SK-N-SH (cell line): ENCODE measurements at regions not wholly inside any gene's neighbourhood (a gene's known extent, or its start where the extent isn't known, plus 50 kb on each side); places are given as distances from the start of the nearest gene placed in this dataset.

Experiments
- CTCF ChIA-PET: fragments of 300-600, 350-600 bp; formaldehyde crosslinking; extraction: SDS; loops from one replicate; lab custom pipeline; 2021; lab: Yijun Ruan, JAX
- POLR2A ChIA-PET: fragments of 350-600 bp; sonication (Branson Sonifier 250); formaldehyde crosslinking; extraction: SDS; loops from one replicate; lab custom pipeline; 2020; ENCODE audit warnings: antibody characterized with exemption, inconsistent platforms; lab: Yijun Ruan, JAX
- DNase-seq: peaks from one replicate; pipeline ENCODE4 v3.0.0; 2012
- H2AFZ ChIP-seq: fragments of 200-600 bp; sonication (generic); 2 replicates; pipeline ENCODE4 v1.8.1; 2016; ENCODE audit warnings: antibody characterized with exemption, mild to moderate bottlenecking, low read depth
- H3F3A ChIP-seq: fragments of 200-600 bp; sonication (generic); replicated peaks from 2 replicates; pipeline ENCODE3; 2016; ENCODE audit warnings: antibody characterized with exemption, mild to moderate bottlenecking; ENCODE audit not compliant: insufficient read depth
- H3K27ac ChIP-seq, 2 experiments: fragments of 200-500 bp in 1 of 2; fragments of 200-600 bp in 1 of 2; sonication (Bioruptor generic) in 1 of 2; sonication (generic), shearing (Covaris generic) in 1 of 2; 2 replicates each; pipeline versions ENCODE4 v1.5.1 to v1.6.1; 2014 to 2016; ENCODE audit warnings: low read depth in 2 of 2, inconsistent platforms in 1 of 2, low read length in 1 of 2, mild to moderate bottlenecking in 1 of 2, mixed read lengths in 1 of 2
- H3K27me3 ChIP-seq: fragments of 200-600 bp; sonication (generic), shearing (Covaris generic); 2 replicates; pipeline ENCODE4 v1.6.1; 2016; ENCODE audit warnings: mixed run types; ENCODE audit not compliant: insufficient read depth
- H3K36me3 ChIP-seq, 2 experiments: fragments of 200-500 bp in 1 of 2; fragments of 200-600 bp in 1 of 2; sonication (Bioruptor generic) in 1 of 2; sonication (generic) in 1 of 2; replicated peaks in 1 of 2; 2 replicates each; pipeline versions ENCODE3 to v1.5.1; 2014 to 2016; ENCODE audit warnings: low read length in 1 of 2, mild to moderate bottlenecking in 1 of 2; ENCODE audit not compliant: insufficient read depth in 2 of 2, control insufficient read depth in 1 of 2
- H3K4me1 ChIP-seq, 2 experiments: fragments of 200-500 bp in 1 of 2; fragments of 200-600 bp in 1 of 2; sonication (Bioruptor generic) in 1 of 2; sonication (generic), shearing (Covaris generic) in 1 of 2; 2 replicates each; pipeline versions ENCODE4 v1.5.1 to v1.6.1; 2014 to 2016; ENCODE audit warnings: low read depth in 1 of 2, low read length in 1 of 2, mixed run types in 1 of 2; ENCODE audit not compliant: insufficient read depth in 2 of 2, control insufficient read depth in 1 of 2
- H3K4me2 ChIP-seq: fragments of 200-600 bp; sonication (generic), shearing (Covaris generic); 2 replicates; pipeline ENCODE4 v1.6.1; 2017; ENCODE audit warnings: mixed run types
- H3K4me3 ChIP-seq, 2 experiments: fragments of 200-500 bp in 1 of 2; fragments of 200-600 bp in 1 of 2; sonication (Bioruptor generic) in 1 of 2; sonication (generic), shearing (Covaris generic) in 1 of 2; 2 replicates each; pipeline versions ENCODE4 v1.5.1 to v1.8.1; 2014 to 2016; ENCODE audit warnings: low read depth in 2 of 2, inconsistent platforms in 1 of 2, low read length in 1 of 2, mild to moderate bottlenecking in 1 of 2, mixed read lengths in 1 of 2, moderate library complexity in 1 of 2
- H3K79me2 ChIP-seq: fragments of 200-600 bp; sonication (generic); 2 replicates; pipeline ENCODE4 v1.8.1; 2017; ENCODE audit warnings: mild to moderate bottlenecking; ENCODE audit not compliant: insufficient read depth
- H3K9ac ChIP-seq: fragments of 200-600 bp; sonication (generic); 2 replicates; pipeline ENCODE4 v1.6.1; 2017; ENCODE audit warnings: mixed run types
- H3K9me2 ChIP-seq: fragments of 200-600 bp; sonication (generic); 2 replicates; pipeline ENCODE4 v1.6.1; 2017; ENCODE audit warnings: mixed run types
- H3K9me3 ChIP-seq: fragments of 200-600 bp; sonication (generic); 2 replicates; pipeline ENCODE4 v1.6.1; 2017; ENCODE audit warnings: mixed run types, mild to moderate bottlenecking, moderate library complexity
- H4K20me1 ChIP-seq: fragments of 200-600 bp; sonication (generic); 2 replicates; pipeline ENCODE4 v1.6.1; 2017; ENCODE audit warnings: mild to moderate bottlenecking, mixed run types; ENCODE audit not compliant: insufficient read depth
- CHD2 ChIP-seq: fragments of 150-350 bp; IDR thresholded peaks from 2 replicates; pipeline ENCODE4 v1.6.1; 2018; ENCODE audit warnings: low read length; ENCODE audit not compliant: partially characterized antibody
- EP300 ChIP-seq, 2 experiments: IDR thresholded peaks; 2 replicates each; pipeline versions ENCODE4 v1.4.0 to v1.6.1; 2012; ENCODE audit warnings: borderline replicate concordance in 1 of 2, low read depth in 1 of 2, low read length in 1 of 2
- FOXJ3 ChIP-seq: sonication (generic); formaldehyde crosslinking; IDR thresholded peaks from 2 replicates; pipeline ENCODE4 v1.5.1; 2020; ENCODE audit warnings: mild to moderate bottlenecking, missing genetic modification reagents
- FOXM1 ChIP-seq: IDR thresholded peaks from 2 replicates; pipeline ENCODE4 v1.4.0; 2012; ENCODE audit warnings: low read depth, mild to moderate bottlenecking
- GABPA ChIP-seq: IDR thresholded peaks from 2 replicates; pipeline ENCODE4 v1.4.0; 2012; ENCODE audit warnings: low read depth, mild to moderate bottlenecking
- IRF3 ChIP-seq: fragments of 150-350 bp; IDR thresholded peaks from 2 replicates; pipeline ENCODE4 v1.6.1; 2016; ENCODE audit warnings: mild to moderate bottlenecking, low read depth, low read length
- JUND ChIP-seq: IDR thresholded peaks from 2 replicates; pipeline ENCODE4 v1.4.0; 2012
- MAX ChIP-seq: IDR thresholded peaks from 2 replicates; pipeline ENCODE4 v1.4.0; 2012; ENCODE audit warnings: low read depth
- MEF2A ChIP-seq: IDR thresholded peaks from 2 replicates; pipeline ENCODE4 v1.4.0; 2012; ENCODE audit warnings: low read depth, borderline replicate concordance
- NFIC ChIP-seq: IDR thresholded peaks from 2 replicates; pipeline ENCODE4 v1.4.0; 2012; ENCODE audit warnings: borderline replicate concordance
- NRF1 ChIP-seq: IDR thresholded peaks from 2 replicates; pipeline ENCODE4 v1.6.1; 2012; ENCODE audit warnings: low read depth, mild to moderate bottlenecking, low read length
- RAD21 ChIP-seq: IDR thresholded peaks from 2 replicates; pipeline ENCODE4 v1.6.1; 2012; ENCODE audit warnings: mild to moderate bottlenecking, low read length
- RCOR1 ChIP-seq: fragments of 150-350 bp; IDR thresholded peaks from 2 replicates; pipeline ENCODE4 v1.6.1; 2017; ENCODE audit warnings: antibody characterized with exemption, low read length
- RXRA ChIP-seq: IDR thresholded peaks from 2 replicates; pipeline ENCODE4 v1.4.0; 2012; ENCODE audit warnings: low read depth, mild to moderate bottlenecking, borderline replicate concordance
- SIN3A ChIP-seq: IDR thresholded peaks from 2 replicates; pipeline ENCODE4 v1.6.1; 2012; ENCODE audit warnings: low read depth, mild to moderate bottlenecking, low read length, moderate library complexity, borderline replicate concordance
- SMC3 ChIP-seq: IDR thresholded peaks from 2 replicates; pipeline ENCODE4 v1.6.1; 2012; ENCODE audit warnings: low read depth, low read length, improper control_type of control experiment
- TAF1 ChIP-seq: IDR thresholded peaks from 2 replicates; pipeline ENCODE4 v1.6.1; 2012; ENCODE audit warnings: low read depth, mild to moderate bottlenecking, low read length, moderate library complexity, borderline replicate concordance
- TCF12 ChIP-seq: IDR thresholded peaks from 2 replicates; pipeline ENCODE4 v1.4.0; 2012
- TEAD4 ChIP-seq: IDR thresholded peaks from 2 replicates; pipeline ENCODE4 v1.4.0; 2012; ENCODE audit warnings: mild to moderate bottlenecking, borderline replicate concordance; ENCODE audit not compliant: insufficient read depth
- WGBS: methylation state at CpG from one replicate; pipeline ENCODE4 v1.1.6; 2017; ENCODE audit warnings: low lambda C conversion rate; 5-methylcytosine and 5-hydroxymethylcytosine counted together
- TF ChIP-seq, protein P1 (sequence below): fragments of 150-350 bp; IDR thresholded peaks from 2 replicates; pipeline ENCODE4 v1.6.1; 2017; ENCODE audit warnings: antibody characterized with exemption, low read length, low read depth, borderline replicate concordance

DNA sequence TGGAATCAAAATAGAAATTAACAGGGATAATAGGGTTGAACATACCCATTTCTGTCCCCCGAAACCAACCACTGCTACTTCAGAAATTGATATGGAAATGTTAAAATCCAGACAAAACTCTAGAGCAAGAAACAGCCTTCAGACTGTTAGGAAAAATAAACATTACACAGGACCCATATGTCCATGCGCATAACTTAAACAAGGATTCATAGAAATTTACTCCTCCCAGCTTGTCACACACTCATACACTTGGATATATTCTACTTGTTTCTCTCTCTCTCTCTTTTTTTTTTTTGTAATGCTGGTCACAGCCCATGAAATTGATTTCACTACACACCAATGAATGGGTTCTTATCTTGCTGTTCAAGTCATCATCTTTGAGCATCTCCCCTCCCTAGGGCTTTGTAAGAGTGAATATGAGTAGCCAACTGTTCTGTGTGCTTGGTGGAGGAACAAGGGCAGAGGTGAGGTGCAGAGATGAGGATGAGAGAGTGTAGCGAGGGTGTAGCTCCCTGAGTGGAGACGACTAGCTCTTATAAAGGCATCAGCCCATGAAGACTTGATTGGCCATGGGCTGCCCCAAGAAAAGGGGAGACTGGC lies 61.8 kb upstream of the MLN start:
- H3K79me2 ChIP-seq: no peaks in the 10 kb centered on the region
- H3K9me3 ChIP-seq: no peaks in the 10 kb centered on the region
- H3F3A ChIP-seq: no peaks in the 10 kb centered on the region
- H4K20me1 ChIP-seq: no peaks in the 10 kb centered on the region
- no peaks in the 10 kb centered on the region; the same call in 1 of the 2 replicates for H3K27me3 ChIP-seq
- WGBS: 83% methylated on average over 4 of the region's 4 CpGs
- no peaks in the 10 kb centered on the region for H3K9me2 ChIP-seq
- H2AFZ ChIP-seq: no peak overlapping the region
- no peak for DNase-seq
- H3K27ac ChIP-seq: no peak overlapping the region
- ChIA-PET CTCF (no interaction called here), POLR2A (no interaction called here)
- no peak overlapping the region for H3K4me2 ChIP-seq
- no peak overlapping the region for H3K9ac ChIP-seq
- H3K4me3 ChIP-seq: no peak overlapping the region
- TF ChIP-seq, protein P1, sequence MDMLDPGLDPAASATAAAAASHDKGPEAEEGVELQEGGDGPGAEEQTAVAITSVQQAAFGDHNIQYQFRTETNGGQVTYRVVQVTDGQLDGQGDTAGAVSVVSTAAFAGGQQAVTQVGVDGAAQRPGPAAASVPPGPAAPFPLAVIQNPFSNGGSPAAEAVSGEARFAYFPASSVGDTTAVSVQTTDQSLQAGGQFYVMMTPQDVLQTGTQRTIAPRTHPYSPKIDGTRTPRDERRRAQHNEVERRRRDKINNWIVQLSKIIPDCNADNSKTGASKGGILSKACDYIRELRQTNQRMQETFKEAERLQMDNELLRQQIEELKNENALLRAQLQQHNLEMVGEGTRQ: no peak
- no peak for TF ChIP-seq MEF2A
- TF ChIP-seq JUND: no peak
- TF ChIP-seq IRF3: no peak
- no peak for TF ChIP-seq CHD2
- no peak for TF ChIP-seq GABPA
- no peak for TF ChIP-seq TAF1
- TF ChIP-seq SIN3A: no peak
- TF ChIP-seq RXRA: no peak
- TF ChIP-seq MAX: no peak
- TF ChIP-seq FOXM1: no peak
- no peak for TF ChIP-seq TCF12
- no peak for TF ChIP-seq NRF1
- no peak for TF ChIP-seq NFIC
- no peak for TF ChIP-seq FOXJ3
- TF ChIP-seq EP300 (IDR thresholded peaks at IDR 0.05; ENCODE audit: borderline replicate concordance in 1 of 2, low read depth in 1 of 2, low read length in 1 of 2): no peak
- no peak for TF ChIP-seq RAD21
- TF ChIP-seq RCOR1: no peak
- no peak for TF ChIP-seq TEAD4
- TF ChIP-seq SMC3: no peak
- TF ChIP-seq, all 33 proteins: peak for 0
- H3K36me3 ChIP-seq: no peaks in the 10 kb centered on the region
- H3K4me1 ChIP-seq: no peaks in the 10 kb centered on the region
